ENCODE measurements at regions not wholly inside any gene's neighbourhood (a gene's known extent, or its start where the extent isn't known, plus 50 kb on each side); places are given as distances from the start of the nearest gene placed in this dataset.

DNA sequence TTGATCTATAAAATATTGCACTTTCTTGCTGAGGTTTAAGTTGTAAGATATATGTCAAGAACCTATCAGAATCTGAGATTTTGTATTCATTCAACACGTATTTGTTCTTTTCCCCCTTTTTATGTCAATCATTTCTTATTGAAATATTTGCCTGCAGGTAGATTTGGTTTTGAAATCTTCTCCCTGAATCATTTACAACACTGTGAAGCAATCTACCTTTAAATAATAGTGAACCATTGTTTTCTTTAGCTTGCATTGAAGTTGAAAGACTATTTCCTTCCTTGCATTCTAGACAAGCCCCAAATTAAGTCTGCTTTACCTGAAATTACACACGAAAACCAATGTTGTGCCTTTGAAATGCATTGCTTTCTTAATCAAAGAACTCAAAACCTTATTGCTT is 460.2 kb downstream of the KIF2B start:
- 71% methylated on average over 2 of the region's 2 CpGs for WGBS
- DNase-seq (ENCODE audit: low spot score): no peak
- no peaks in the 10 kb centered on the region for H3K36me3 ChIP-seq
- TF ChIP-seq POLR2AphosphoS5 (IDR thresholded peaks at IDR 0.05) (no peak), POLR2A (IDR thresholded peaks at IDR 0.05) (no peak)
- TF ChIP-seq, protein P1, sequence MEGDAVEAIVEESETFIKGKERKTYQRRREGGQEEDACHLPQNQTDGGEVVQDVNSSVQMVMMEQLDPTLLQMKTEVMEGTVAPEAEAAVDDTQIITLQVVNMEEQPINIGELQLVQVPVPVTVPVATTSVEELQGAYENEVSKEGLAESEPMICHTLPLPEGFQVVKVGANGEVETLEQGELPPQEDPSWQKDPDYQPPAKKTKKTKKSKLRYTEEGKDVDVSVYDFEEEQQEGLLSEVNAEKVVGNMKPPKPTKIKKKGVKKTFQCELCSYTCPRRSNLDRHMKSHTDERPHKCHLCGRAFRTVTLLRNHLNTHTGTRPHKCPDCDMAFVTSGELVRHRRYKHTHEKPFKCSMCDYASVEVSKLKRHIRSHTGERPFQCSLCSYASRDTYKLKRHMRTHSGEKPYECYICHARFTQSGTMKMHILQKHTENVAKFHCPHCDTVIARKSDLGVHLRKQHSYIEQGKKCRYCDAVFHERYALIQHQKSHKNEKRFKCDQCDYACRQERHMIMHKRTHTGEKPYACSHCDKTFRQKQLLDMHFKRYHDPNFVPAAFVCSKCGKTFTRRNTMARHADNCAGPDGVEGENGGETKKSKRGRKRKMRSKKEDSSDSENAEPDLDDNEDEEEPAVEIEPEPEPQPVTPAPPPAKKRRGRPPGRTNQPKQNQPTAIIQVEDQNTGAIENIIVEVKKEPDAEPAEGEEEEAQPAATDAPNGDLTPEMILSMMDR (IDR thresholded peaks at IDR 0.05): no peak
- no peak overlapping the region for H3K4me3 ChIP-seq
- no peak overlapping the region for H3K27ac ChIP-seq
- H3K9me3 ChIP-seq: no peaks in the 10 kb centered on the region
- intact Hi-C loops (cut with DNase I): no loop called here
- H3K27me3 ChIP-seq (replicated peaks; ENCODE audit: insufficient read depth): no peaks in the 10 kb centered on the region
- no peaks in the 10 kb centered on the region for H3K4me1 ChIP-seq (replicated peaks)

DNA sequence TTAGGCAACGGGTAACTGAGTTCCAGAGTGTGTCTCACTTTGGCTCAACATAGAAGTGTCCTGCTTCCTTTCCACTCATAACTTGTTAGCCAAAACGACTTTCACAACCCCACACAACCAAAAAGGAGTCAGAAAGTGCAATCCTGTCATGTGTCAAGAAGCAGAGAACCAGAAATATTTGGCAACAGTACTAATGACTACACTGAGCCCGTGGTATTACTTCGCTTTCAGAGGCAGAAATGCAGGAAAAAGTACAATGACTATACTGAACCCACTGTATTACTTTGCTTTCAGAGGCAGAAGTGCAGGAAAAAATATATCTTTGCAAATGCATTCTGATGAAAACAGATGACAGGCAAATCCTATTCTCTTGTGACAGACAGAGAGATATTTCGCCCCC is 484.6 kb downstream of the KIF2B start:
- H3K4me3 ChIP-seq: no peak overlapping the region
- intact Hi-C loops (cut with DNase I): no loop called here
- DNase-seq (ENCODE audit: low spot score): no peak
- no peaks in the 10 kb centered on the region for H3K27me3 ChIP-seq (replicated peaks; ENCODE audit: insufficient read depth)
- 75% methylated on average over 5 of the region's 5 CpGs for WGBS
- no peak overlapping the region for H3K27ac ChIP-seq
- H3K4me1 ChIP-seq (replicated peaks): no peaks in the 10 kb centered on the region
- no peak for TF ChIP-seq POLR2A (IDR thresholded peaks at IDR 0.05)
- no peak for TF ChIP-seq POLR2AphosphoS5 (IDR thresholded peaks at IDR 0.05)
- TF ChIP-seq, protein P1 (IDR thresholded peaks at IDR 0.05): no peak
- H3K9me3 ChIP-seq: no peaks in the 10 kb centered on the region
- no peaks in the 10 kb centered on the region for H3K36me3 ChIP-seq

DNA sequence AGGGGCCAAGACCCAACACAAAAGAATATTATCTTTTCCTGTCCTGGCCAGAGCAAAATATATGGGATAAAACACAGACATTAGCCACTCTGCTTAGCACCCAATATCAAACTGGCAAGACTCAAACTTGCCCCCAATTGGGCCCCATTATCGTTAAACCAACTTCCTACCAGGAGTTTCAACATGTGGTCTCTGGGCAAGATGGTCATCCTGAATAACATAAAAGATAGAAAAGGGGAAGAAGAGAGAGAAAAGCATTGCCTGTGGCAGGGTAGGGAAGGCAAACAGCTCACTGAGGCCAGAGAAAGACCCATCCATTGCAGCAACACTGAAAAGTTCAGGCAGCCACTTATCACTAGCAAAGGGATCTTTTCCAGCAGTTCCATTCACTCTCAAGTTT is 502.1 kb downstream of the KIF2B start:
- Histone ChIP-seq H3K4me1 (replicated peaks) (no peaks in the 10 kb centered on the region), H3K36me3 (no peaks in the 10 kb centered on the region), H3K9me3 (no peaks in the 10 kb centered on the region), H3K27me3 (replicated peaks; ENCODE audit: insufficient read depth) (no peaks in the 10 kb centered on the region), H3K4me3 (no peak overlapping the region), H3K27ac (no peak overlapping the region)
- TF ChIP-seq POLR2A (IDR thresholded peaks at IDR 0.05) (no peak), POLR2AphosphoS5 (IDR thresholded peaks at IDR 0.05) (no peak)
- TF ChIP-seq, protein P1 (IDR thresholded peaks at IDR 0.05): no peak
- no peak for DNase-seq (ENCODE audit: low spot score)
- intact Hi-C loops (cut with DNase I): no loop called here
- WGBS: 76% methylated on average over 1 of the region's 1 CpG

DNA sequence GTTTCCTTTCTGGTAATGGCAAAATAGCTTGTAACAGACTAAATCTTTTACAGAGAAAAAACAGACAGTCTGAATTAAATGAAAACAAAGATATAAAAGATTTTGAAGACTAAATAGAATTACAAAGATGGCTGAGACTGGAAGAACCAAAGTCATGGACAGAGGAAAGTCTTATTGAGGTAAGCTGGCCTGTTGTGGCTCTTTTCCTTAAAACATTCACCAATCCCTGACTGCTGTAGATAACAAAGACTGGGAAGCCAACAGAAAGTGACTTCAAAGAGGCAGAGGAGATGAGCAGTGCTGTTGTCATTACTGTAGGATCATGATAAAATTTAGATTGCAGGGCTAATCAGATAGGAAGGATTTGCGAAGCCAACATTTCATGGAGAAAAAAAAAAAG is 517.0 kb downstream of the KIF2B start:
- Histone ChIP-seq H3K4me3 (no peak overlapping the region), H3K27me3 (replicated peaks; ENCODE audit: insufficient read depth) (no peaks in the 10 kb centered on the region), H3K9me3 (no peaks in the 10 kb centered on the region), H3K36me3 (no peaks in the 10 kb centered on the region), H3K27ac (no peak overlapping the region), H3K4me1 (replicated peaks) (no peaks in the 10 kb centered on the region)
- DNase-seq (ENCODE audit: low spot score): no peak
- TF ChIP-seq POLR2A (IDR thresholded peaks at IDR 0.05) (no peak), POLR2AphosphoS5 (IDR thresholded peaks at IDR 0.05) (no peak)
- TF ChIP-seq, protein P1 (IDR thresholded peaks at IDR 0.05): no peak
- intact Hi-C loops (cut with DNase I): no loop called here
- whole genome bisulfite sequencing: 91% methylated on average over 1 of the region's 1 CpG

DNA sequence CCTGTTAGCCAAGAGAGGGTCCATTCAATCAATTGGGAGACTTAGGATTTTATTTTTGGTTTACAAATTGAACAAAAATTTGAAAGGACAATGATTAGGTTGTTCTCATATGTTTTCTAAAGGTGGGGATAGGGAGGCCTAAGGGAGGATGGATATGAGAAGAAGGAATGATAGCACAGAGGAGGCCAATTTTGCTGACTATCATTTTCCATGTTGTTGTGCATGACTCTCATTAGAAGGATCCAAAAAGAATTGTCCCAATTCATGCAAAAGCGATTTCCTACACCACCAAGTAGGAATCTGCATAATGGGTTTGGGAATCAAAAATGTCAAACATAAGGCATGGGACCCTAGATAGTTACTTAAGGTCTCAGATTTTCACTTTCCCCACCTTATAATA is 524.8 kb downstream of the KIF2B start:
- intact Hi-C loops (cut with DNase I): no loop called here
- no peak overlapping the region for H3K4me3 ChIP-seq
- H3K9me3 ChIP-seq: no peaks in the 10 kb centered on the region
- no peaks in the 10 kb centered on the region for H3K4me1 ChIP-seq (replicated peaks)
- no peak for DNase-seq (ENCODE audit: low spot score)
- WGBS: 96% methylated on average over 1 of the region's 1 CpG
- TF ChIP-seq POLR2AphosphoS5 (IDR thresholded peaks at IDR 0.05) (no peak), POLR2A (IDR thresholded peaks at IDR 0.05) (no peak)
- TF ChIP-seq, protein P1 (IDR thresholded peaks at IDR 0.05): no peak
- H3K36me3 ChIP-seq: no peaks in the 10 kb centered on the region
- no peak overlapping the region for H3K27ac ChIP-seq
- H3K27me3 ChIP-seq (replicated peaks; ENCODE audit: insufficient read depth): no peaks in the 10 kb centered on the region

Measured in prostate gland (tissue), 2 donors.